ENCODE measurements at regions not wholly inside any gene's neighbourhood (a gene's known extent, or its start where the extent isn't known, plus 50 kb on each side); places are given as distances from the start of the nearest gene placed in this dataset.
"Not testable (repeated sequence)": the region's sequence is repeated elsewhere in the genome, so short reads cannot be mapped to it uniquely, and the experiment has no call there.

DNA sequence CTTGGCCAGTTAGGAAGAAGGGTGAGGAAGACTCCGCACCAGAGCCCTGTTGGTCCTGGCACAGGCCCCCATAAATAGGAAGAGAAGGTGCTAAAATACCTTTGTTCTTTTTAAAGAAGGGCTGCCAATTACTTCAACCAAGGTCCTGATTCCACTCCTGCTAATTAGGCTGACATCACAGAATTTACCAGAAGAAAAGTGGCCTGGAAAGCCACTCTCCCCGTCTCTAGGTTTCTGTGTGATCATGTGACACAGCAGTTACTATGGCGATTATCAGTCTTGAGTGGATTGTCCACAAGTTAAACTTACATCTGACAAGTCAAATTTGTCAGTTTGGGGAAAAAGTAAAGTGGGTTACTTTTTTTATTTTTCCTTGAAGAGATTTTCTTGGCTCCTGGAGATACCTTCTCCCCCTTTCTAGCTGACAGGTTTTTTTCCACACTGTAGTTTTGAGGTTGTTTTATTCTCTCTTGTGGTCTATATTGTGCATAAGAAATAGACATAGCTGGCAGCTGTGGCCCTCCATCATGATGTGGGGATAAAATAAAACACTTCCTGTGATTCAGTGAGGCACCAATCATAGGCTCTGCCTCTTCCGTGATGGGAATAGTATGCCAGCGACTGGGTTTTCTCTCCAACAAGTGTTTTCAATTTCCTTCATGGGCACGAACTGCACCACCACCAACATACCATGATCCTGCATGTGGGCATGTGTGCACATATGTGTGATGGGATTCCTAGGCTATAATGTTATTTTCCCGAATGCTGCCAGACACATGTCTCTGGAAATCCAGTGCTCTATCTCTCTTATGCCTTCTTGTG is 181.9 kb downstream of the BCL2L11 start:
- DNase-seq (ENCODE audit: extremely low read depth, low read depth); H3K4me3 ChIP-seq (replicated peaks; ENCODE audit: low read depth, low read length): not testable (repeated sequence)

DNA sequence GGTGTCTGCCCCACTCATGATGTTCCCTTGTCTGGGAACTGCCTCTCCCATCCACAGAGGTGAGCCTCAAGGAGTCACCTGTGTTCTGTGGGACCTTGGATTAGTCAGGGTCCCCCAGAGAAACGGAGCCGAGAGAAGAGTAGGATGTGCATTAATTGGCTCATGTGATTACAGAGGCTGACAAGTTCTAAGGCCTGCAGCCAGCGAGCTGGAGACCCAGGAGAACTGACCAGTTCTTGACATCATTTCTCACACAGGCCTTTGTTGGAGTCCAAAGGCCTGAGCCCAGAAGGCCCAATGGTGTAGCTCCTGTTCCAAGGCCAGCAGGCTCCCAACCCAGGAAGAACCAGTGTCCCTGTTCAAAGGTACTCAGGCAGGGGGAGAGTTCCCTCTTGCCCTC is 186.6 kb downstream of the BCL2L11 start:
- not testable (repeated sequence) for DNase-seq (ENCODE audit: extremely low read depth, low read depth)

DNA sequence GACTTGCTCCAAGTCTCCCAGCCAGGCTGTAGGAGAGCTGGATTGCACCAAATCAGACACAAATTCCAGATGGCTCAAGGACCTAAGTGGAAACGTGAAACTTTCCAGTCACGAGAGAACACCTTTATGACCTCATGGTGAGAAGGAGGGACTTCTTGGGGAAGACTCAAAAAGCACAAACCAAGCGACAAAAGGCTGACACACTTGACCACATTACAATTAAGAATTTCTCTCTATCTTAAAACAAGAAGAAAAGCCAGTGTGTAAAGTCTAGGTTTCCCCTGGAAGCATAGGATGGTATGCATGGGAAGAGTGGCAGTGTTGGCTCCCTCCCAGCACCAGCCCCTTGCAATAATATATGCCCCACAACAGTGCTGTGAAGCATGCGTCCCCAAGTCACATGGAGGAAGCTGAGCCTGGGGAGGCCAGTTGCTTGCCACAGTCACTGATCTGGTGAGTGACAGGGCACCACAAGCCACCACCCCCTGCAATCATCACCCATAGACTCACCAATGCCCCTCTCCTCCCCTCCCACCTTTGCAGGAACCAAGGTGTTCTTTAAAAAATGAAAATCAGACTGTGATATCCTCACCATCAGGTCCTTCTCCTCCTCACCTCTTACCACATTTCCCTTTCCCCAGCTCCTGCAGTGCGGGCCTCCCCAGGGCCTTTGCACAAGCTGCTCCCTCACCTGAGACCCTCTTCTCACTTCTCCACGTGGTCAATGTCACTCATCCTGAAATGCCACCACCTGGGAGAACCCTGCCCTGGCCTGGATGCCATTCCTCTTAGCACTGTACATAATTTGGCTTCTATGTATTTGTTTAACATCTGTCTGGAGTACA is 188.7 kb downstream of the BCL2L11 start:
- DNase-seq (ENCODE audit: extremely low read depth, low read depth); H3K4me3 ChIP-seq (replicated peaks; ENCODE audit: low read depth, low read length): not testable (repeated sequence)

More for the DNA sequence above, 186.6 kb downstream of the BCL2L11 start:
- H3K4me3 ChIP-seq (replicated peaks; ENCODE audit: low read depth, low read length) = not testable (repeated sequence)

DNA sequence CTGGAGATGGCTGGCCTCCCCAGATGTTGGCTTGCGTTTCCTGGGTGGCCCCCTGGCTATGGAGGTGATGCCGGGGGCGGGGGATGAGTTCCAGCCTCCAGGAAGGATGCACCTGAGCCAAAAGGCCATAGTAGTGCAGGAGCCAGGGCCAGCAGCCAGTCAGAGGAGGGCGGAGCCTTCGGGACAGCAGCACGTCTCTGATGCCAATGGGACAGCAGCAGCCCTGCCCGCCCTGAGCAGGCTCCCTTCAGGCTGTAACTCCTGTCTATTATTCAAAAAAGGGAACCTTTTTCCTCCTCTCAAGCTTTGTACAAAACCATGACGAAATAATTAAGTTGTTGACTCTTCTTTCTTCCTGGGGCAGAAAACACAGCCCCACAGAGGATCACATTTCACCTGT is 189.7 kb downstream of the BCL2L11 start:
- not testable (repeated sequence) for DNase-seq (ENCODE audit: extremely low read depth, low read depth); H3K4me3 ChIP-seq (replicated peaks; ENCODE audit: low read depth, low read length)

DNA sequence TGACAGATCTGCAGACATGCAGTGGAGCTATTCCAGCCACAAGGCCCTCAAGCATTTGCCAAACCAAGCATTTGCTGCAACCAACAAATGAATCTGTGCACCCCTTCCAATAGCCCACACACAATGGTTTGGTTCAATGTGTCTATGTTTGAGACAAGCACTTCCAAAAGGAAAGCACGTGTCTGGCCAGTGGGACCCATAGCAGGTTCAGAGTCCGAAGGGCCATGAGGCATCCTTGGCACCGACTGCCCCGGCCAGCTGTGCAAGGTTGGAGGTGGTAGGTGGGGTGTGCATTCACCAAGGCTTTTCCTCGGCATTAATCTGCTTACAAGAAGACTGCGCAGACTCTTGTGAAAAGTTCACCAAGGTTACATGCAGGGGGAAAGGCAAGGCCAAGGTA is 190.9 kb downstream of the BCL2L11 start:
- DNase-seq (ENCODE audit: extremely low read depth, low read depth); H3K4me3 ChIP-seq (replicated peaks; ENCODE audit: low read depth, low read length): not testable (repeated sequence)

DNA sequence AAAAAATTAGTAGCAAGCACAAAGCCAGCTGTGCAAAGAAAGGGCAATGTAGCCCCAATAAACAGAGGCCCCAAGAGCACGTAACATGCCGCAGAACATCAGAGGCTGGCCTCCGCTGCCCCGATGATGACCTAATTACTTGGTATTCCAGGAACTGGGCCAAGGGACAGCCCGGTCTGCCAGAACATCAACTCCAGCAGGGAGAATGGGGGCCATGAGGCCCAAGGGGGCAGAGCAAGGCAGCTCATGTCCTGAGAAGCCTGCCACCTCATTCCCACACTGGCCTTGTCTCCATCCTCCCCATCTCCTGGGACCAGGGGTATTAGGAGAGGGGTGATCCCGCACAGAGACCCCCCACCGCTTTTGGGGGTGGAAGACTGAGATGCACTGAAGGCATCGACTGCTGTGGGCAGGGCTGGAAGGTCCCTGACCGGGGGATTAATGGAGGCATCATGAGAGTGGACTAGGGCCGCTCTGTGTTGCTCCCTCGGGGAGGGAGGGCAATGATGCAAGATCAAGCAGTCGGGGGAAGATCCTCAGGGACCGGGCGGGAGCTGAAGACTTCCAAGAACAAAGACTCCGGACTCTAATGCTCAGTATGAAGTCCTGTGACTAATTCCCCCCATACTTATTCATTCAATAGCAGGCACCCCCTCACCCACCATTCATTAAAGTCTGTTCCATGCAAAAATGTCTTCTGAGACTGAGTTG is 192.3 kb downstream of the BCL2L11 start:
- DNase-seq (ENCODE audit: extremely low read depth, low read depth); H3K4me3 ChIP-seq (replicated peaks; ENCODE audit: low read depth, low read length): not testable (repeated sequence)

DNA sequence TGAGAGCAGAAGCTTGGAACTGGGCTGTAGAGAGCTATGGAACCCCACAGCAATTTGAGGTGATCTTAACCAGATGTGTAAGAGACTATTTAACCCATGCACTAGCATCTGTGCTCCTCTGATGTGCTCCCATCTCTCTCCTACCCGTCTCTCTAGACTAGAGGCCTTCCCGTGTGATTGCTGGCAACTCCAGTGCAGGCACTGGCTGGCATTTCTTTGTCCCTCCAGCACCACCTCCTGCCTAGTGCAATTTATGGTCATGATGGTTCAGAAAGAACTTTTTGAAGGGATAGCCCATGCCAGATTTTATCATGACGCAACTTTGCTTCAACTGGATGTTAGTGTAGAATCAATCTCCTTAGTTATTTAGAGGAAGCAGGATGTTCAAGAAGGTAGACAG is 193.0 kb downstream of the BCL2L11 start:
- not testable (repeated sequence) for DNase-seq (ENCODE audit: extremely low read depth, low read depth)

DNA sequence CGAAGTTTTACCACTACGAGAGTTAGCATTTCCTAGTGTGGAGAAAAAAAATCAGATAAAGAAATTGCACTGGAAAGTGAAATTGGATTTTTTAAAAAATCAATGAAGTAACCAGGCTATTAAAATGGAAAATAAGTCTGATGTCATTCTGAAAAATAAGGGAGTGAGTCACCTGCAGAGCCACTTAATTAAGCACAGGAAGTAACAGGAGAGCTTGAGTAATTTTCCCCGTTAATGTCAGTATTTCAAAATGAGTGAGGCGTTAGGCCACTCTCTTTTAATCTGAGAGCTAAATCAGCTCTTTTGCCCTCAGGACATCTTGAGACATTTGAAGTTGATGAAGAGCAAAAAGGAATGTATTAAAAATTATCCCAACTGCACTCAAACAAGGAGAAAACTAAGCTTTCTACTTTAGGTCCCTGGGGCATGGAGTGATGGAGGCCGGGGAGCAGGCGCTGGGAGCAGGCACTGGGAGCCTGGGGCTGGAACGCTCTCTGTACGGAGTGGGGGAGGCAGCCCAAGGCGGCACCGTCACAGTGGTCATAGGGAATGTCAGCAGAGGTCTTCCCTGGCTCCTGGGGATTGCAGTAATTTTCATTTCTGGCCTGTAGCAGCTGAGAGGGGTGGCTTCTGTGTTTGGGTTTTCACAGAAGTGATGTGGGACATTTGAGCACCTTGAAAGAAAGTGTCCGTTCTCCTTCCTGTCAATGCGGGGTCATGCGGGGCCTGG is 194.6 kb downstream of the BCL2L11 start:
- H3K4me3 ChIP-seq (replicated peaks; ENCODE audit: low read depth, low read length); DNase-seq (ENCODE audit: extremely low read depth, low read depth): not testable (repeated sequence)

More for the DNA sequence above, 193.0 kb downstream of the BCL2L11 start:
- H3K4me3 ChIP-seq (replicated peaks; ENCODE audit: low read depth, low read length) = not testable (repeated sequence)

DNA sequence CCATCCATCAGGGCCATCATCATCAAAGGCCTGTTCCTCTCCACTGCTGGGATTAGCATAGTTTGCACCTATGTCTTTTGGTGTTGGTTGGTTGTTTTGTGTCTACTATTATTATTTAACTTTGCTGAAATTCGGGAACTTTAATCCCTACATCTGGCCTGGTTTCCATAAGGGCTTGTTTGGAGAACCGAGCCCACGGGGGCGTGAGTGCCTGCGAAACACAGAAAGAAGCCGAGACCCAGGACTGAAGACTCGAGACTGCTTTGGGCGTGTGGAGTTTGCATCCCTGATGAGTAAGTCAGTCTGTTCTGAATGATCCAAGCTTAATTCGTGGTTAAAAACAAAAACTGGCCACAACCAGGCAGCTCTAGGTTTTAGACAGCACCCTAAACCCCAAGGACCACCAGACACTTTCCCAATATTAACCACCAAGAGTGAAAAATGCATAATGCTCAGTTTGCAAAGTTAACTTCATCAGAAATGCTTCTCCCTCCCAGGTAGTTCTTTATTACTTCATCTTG is 195.6 kb downstream of the BCL2L11 start:
- DNase-seq (ENCODE audit: extremely low read depth, low read depth); H3K4me3 ChIP-seq (replicated peaks; ENCODE audit: low read depth, low read length): not testable (repeated sequence)

DNA sequence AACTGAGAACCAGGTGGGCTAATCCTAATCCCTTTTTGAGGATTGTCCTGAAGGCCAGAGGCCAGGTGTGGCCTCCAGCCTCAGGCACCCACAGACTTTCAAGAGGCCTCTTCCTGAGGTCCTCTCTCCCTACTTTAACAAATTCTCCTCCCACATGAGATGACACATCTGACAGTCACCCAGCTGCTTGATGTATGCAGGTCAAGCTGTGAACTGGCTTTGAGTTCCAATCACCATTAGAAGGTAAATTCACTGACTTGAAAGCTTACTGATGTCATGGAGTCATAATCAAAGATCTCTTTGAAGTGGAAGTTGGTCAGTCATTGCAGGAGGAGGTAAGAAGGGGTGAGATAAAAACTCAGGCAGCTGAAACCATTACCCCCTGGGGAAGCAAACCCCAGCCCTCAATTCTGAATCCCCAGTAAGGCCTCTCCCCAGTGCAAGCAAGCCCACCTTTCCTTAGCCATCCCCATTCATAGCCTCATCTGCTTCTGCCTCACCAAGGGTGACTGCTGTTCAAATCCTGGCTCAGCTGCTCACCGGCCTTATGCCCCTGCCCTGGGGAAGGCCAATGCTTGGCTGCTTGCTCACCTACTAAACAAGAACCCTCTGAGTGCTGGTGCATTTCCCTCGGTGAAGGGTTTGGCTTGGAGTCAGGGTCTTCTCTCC is 196.3 kb downstream of the BCL2L11 start:
- not testable (repeated sequence) for DNase-seq (ENCODE audit: extremely low read depth, low read depth); H3K4me3 ChIP-seq (replicated peaks; ENCODE audit: low read depth, low read length)

DNA sequence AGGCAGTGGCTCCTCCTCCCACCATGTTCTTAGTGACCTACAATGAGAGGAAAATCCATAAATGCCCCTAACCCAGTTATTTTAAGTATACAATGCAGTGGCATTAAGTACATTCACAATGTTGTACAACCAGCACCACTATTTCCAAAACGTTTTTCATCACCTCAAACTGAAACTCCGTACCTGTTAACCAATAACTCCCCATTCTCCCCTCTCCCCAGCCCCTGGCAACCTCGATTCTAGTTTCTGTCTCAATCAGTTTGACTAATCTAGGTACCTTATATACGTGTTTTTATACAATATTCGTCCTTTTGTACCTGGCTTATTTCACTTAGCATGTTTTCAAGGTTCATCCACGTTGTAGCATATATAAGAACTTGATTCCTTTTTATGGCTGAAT is 198.8 kb downstream of the BCL2L11 start:
- DNase-seq (ENCODE audit: extremely low read depth, low read depth) = not testable (repeated sequence)

DNA sequence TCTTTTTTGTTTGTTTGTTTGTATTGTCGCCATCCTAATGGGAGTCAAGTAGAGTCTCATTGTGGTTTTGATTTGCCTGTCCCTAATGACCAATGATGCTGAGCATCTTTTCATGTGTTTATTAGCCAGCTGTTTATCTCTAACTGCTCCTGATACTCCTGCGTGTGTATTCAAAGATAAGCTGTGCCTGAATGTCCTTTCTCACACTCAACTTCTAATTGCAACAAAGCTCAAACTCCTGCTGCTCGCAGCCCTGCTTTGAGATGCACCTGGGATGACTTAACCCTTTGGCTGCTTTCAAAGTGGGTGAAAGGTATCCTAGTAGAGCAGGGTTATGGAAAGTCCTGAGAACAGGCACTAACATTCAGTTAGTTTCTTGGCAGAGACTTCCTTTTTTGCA is 199.6 kb downstream of the BCL2L11 start:
- H3K4me3 ChIP-seq (replicated peaks; ENCODE audit: low read depth, low read length); DNase-seq (ENCODE audit: extremely low read depth, low read depth): not testable (repeated sequence)

More for the DNA sequence above, 198.8 kb downstream of the BCL2L11 start:
- H3K4me3 ChIP-seq (replicated peaks; ENCODE audit: low read depth, low read length) = not testable (repeated sequence)

DNA sequence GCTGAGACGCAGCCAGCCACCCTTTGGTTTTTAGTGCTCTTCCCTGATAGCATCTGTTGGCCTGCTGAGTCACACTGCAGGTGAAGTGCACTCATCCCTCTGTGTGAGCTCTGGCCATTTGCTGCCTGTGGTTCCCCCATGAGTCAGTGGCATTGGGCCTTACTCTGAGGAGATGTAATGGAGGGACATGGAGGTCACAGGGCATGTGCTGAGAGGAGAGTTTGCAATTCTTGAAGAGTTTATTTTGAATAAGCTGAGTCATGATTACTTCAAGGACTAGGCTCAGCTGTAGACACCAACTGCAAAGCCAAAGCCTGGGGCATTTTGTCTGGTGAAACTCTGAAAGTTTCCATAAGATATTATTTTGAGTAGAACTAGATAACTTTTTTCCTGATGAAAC is 200.3 kb downstream of the BCL2L11 start:
- DNase-seq (ENCODE audit: extremely low read depth, low read depth) = peak; percentile 59

DNA sequence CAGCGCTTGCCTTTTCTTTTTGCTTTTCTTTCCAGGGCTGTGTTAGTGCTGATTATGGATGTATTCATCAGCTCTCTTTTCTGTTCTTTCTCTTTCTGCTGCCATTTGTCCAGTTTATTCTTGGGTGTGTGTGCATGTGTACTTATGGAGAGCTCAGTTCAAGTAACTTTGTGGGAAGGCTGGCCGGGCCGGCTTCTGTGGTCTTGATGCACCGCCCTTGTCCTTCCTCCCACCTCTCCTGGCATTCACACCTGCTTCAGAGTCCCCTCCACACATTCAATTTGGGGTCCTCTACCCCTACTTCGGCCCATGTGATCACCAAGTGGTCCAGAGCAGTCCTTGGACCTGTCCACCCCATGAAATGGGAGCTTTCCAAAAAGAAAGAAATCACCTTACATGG is 202.7 kb downstream of the BCL2L11 start:
- not testable (repeated sequence) for H3K4me3 ChIP-seq (replicated peaks; ENCODE audit: low read depth, low read length); DNase-seq (ENCODE audit: extremely low read depth, low read depth)

More for the DNA sequence above, 200.3 kb downstream of the BCL2L11 start:
- not testable (repeated sequence) for H3K4me3 ChIP-seq (replicated peaks; ENCODE audit: low read depth, low read length)

DNA sequence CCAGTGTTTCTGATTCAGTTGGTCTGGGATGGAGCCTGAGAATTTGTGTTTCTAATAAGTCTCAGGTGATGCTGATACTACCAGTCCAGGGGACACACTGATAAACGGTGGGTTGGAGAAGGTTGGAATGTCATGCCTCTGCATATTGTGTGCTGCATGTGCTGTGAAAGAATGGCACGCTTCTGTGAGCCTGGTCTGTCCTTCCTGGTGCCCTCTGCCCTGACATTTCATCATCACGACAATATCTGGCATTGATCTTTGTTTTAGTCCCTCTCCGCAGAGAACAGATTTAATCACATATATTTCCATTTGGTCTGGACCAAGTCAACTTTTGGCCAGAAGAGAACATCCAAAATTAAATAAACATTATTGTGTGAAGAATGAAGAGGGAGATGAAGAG is 207.0 kb downstream of the BCL2L11 start:
- H3K4me3 ChIP-seq (replicated peaks; ENCODE audit: low read depth, low read length); DNase-seq (ENCODE audit: extremely low read depth, low read depth): not testable (repeated sequence)

DNA sequence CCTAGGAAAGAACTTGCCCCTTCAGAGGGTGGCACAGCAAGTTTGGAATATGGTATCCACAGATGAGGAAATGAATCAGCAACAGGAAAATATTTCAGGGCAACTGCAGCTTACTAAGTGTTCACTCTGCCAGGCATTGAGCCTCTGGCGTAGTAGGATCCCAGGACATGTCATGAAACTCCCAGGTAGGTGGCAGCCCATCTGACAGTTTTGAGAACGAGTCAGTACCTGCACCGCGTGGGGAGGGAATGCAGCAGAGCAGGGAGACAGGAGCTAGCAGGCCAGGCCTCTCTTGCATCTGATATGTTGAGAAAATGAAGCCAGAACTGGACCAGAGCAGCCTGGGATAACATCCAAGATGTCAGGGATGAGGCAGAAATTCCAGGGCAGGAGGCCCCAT is 208.6 kb downstream of the BCL2L11 start:
- not testable (repeated sequence) for H3K4me3 ChIP-seq (replicated peaks; ENCODE audit: low read depth, low read length); DNase-seq (ENCODE audit: extremely low read depth, low read depth)

DNA sequence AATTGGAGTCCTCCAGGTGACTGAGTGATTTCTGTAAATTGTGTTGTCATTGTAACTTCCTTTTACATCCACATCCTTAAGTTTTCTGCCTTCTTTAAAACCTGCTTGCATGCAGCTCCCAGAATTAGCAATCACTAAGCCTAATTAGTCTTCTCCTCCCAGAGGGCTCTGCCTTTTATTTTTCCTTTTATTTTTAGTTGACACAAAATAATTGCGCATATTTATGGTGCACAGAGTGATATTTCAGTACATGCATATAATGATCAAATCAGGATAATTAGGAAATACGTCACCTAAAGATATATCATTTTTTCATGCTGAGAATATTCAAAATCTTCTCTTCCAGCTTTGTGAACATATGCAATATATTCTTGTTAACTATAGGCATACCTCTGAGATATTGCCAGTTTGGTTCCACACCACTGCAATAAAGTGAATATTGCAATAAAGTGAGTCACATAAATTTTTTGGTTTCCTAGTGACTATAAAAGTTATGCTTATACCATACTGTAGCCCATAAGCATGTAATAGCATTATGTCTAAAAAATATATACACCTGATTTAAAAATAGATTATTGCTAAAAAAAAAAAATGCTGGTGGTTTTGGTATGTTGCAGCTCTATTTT is 210.5 kb downstream of the BCL2L11 start:
- DNase-seq (ENCODE audit: extremely low read depth, low read depth); H3K4me3 ChIP-seq (replicated peaks; ENCODE audit: low read depth, low read length): not testable (repeated sequence)
